Sigmoid colon (tissue), 6 donors: ENCODE measurements at regions not wholly inside any gene's neighbourhood (a gene's known extent, or its start where the extent isn't known, plus 50 kb on each side); places are given as distances from the start of the nearest gene placed in this dataset.

Experiments used
- DNase-seq: peaks from one replicate; pipeline ENCODE4 v3.0.0-alpha.2; 2019
- H3K27ac ChIP-seq, 4 donors: fragments of 200-600 bp; sonication (generic); one replicate each; pipeline ENCODE4 v1.5.1; 2016 to 2019; ENCODE audit warnings: mild to moderate bottlenecking in 1 of 4
- H3K27me3 ChIP-seq, 3 donors: fragments of 200-600 bp; sonication (generic); one replicate each; pipeline ENCODE4 v1.5.1; 2019; ENCODE audit warnings: mild to moderate bottlenecking in 1 of 3
- H3K36me3 ChIP-seq, 4 donors: fragments of 200-600 bp; sonication (generic); one replicate each; pipeline ENCODE4 v1.5.1; 2016 to 2019
- H3K4me1 ChIP-seq, 4 donors: fragments of 200-600 bp; sonication (generic); one replicate each; pipeline ENCODE4 v1.5.1; 2017 to 2019
- H3K4me3 ChIP-seq, 4 donors: fragments of 200-600 bp; sonication (generic); one replicate each; pipeline ENCODE4 v1.5.1; 2017 to 2019; ENCODE audit warnings: mild to moderate bottlenecking in 2 of 4, moderate library complexity in 1 of 4
- H3K9me3 ChIP-seq, 4 donors: fragments of 200-600 bp in 3 of 4; sonication (generic) in 3 of 4; one replicate each; pipeline versions ENCODE4 v1.5.1 to v1.6.1; 2013 to 2019
- EP300 ChIP-seq, 4 donors: sonication (generic); formaldehyde crosslinking; IDR thresholded peaks; one replicate each; pipeline ENCODE4 v1.6.1; 2017; ENCODE audit warnings: antibody characterized with exemption in 4 of 4
- POLR2A ChIP-seq, 2 donors: fragments of 450-650 bp; IDR thresholded peaks; one replicate each; pipeline ENCODE4 v1.6.1; 2016; ENCODE audit warnings: antibody characterized with exemption in 2 of 2, mild to moderate bottlenecking in 2 of 2, moderate library complexity in 2 of 2
- POLR2AphosphoS5 ChIP-seq, 4 donors: sonication (generic); formaldehyde crosslinking; IDR thresholded peaks; one replicate each; pipeline ENCODE4 v1.6.1; 2017; ENCODE audit warnings: antibody characterized with exemption in 4 of 4
- WGBS, 2 donors: extraction: QIAGEN DNeasy Blood & Tissue Kit; methylation state at CpG; one replicate each; pipeline ENCODE4 v1.1.7; 2013; 5-methylcytosine and 5-hydroxymethylcytosine counted together
- intact Hi-C: fragments of 100-400 bp; cut with DNase I; formaldehyde crosslinking; loops from one replicate; pipeline ENCODE4 v1.15.1; 2023
- TF ChIP-seq, protein P1 (sequence below), 4 experiments: fragments of 450-650 bp in 3 of 4; fragments of 200-600 bp in 1 of 4; IDR thresholded peaks; one replicate each; pipeline ENCODE4 v1.5.1; 2016 to 2019; ENCODE audit warnings: antibody characterized with exemption in 4 of 4, mild to moderate bottlenecking in 3 of 4, moderate library complexity in 2 of 4
- donor health status: healthy with polysubstance abuse.
- donor health status: healthy.

DNA sequence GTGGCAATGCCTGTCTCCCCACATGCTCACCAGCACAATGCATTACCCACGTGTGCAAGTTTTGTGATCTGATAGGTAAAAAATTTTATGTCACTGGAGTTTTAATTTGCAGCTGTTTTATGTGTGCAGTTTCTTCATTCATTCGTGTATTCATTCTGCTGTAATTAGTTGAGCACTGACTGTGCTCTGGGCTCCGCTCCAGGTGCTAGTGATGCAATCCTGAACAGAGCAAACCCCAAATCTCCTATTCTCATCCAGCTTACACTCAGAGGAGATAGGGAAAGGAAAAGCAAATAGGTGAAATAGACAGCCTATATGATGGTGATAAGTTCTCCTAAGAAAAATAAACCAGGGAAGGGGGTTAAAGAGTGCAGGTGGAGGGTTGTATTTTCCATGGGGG lies 148.4 kb downstream of the TENT4A start:
- TF ChIP-seq, protein P1, sequence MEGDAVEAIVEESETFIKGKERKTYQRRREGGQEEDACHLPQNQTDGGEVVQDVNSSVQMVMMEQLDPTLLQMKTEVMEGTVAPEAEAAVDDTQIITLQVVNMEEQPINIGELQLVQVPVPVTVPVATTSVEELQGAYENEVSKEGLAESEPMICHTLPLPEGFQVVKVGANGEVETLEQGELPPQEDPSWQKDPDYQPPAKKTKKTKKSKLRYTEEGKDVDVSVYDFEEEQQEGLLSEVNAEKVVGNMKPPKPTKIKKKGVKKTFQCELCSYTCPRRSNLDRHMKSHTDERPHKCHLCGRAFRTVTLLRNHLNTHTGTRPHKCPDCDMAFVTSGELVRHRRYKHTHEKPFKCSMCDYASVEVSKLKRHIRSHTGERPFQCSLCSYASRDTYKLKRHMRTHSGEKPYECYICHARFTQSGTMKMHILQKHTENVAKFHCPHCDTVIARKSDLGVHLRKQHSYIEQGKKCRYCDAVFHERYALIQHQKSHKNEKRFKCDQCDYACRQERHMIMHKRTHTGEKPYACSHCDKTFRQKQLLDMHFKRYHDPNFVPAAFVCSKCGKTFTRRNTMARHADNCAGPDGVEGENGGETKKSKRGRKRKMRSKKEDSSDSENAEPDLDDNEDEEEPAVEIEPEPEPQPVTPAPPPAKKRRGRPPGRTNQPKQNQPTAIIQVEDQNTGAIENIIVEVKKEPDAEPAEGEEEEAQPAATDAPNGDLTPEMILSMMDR (IDR thresholded peaks at IDR 0.05): no peak
- TF ChIP-seq POLR2AphosphoS5 (IDR thresholded peaks at IDR 0.05) (no peak), EP300 (IDR thresholded peaks at IDR 0.05) (no peak), POLR2A (IDR thresholded peaks at IDR 0.05) (no peak)
- H3K9me3 ChIP-seq: no peaks in the 10 kb centered on the region
- no peak for DNase-seq
- H3K27ac ChIP-seq: no peak overlapping the region
- no peaks in the 10 kb centered on the region for H3K36me3 ChIP-seq
- intact Hi-C loops: no loop called here
- 60 to 77% methylated on average over 3 of the region's 3 CpGs for WGBS, 2 donors
- H3K4me1 ChIP-seq: peaks cover 0 to 8% (median 0%) of the 10 kb centered on the region in 4 donors
- no peak overlapping the region for H3K4me3 ChIP-seq
- H3K27me3 ChIP-seq: no peaks in the 10 kb centered on the region

DNA sequence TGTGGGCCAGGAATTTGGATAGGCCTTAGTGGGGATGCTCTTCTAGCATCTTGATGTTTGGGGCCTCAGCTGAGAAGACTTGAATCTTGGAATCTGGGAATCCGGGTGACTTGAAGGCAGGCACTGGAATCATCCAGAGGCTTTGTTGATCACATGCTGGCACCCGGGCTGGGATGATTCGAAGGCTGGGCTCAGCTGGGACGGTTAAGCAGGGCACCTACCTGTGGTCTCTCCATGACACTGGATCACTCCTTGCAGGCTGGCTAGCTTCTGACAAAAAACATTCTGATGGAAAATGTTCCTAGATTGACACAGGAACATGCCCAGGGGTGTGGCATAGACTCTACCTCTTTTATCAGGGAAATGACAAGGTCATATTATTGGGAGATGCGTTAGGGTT lies 149.1 kb downstream of the TENT4A start:
- intact Hi-C loops: no loop called here
- H3K4me3 ChIP-seq: no peak overlapping the region
- H3K9me3 ChIP-seq: no peaks in the 10 kb centered on the region
- DNase-seq: no peak
- peaks cover 0 to 13% (median 0%) of the 10 kb centered on the region in 4 donors for H3K4me1 ChIP-seq
- no peaks in the 10 kb centered on the region for H3K36me3 ChIP-seq
- H3K27ac ChIP-seq: no peak overlapping the region
- no peaks in the 10 kb centered on the region for H3K27me3 ChIP-seq
- WGBS, 2 donors: 84 to 89% methylated on average over 5 of the region's 5 CpGs
- TF ChIP-seq, protein P1 (IDR thresholded peaks at IDR 0.05): no peak
- TF ChIP-seq EP300 (IDR thresholded peaks at IDR 0.05): no peak
- TF ChIP-seq POLR2AphosphoS5 (IDR thresholded peaks at IDR 0.05): no peak
- TF ChIP-seq POLR2A (IDR thresholded peaks at IDR 0.05): no peak

DNA sequence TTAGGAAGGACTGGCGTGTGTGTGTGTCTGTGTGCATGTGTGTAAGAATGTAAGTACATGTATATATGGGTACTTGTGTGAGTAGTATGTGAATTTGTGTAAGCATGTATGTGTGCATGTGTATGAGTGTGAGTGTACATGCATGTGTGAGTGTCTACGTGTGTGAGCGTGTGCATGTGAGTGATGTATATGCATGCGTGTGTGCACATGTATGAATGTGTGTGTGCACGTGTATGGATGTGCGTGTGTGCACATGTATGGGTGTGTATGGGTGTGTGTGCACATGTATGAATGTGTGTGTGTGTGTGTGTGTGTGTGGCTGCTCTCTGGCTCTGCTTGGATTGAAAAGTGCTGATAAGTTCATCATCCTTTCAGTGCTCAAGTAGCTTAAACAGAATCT lies 154.5 kb downstream of the TENT4A start:
- DNase-seq: no peak
- Histone ChIP-seq H3K27me3 (no peaks in the 10 kb centered on the region), H3K36me3 (no peaks in the 10 kb centered on the region), H3K4me1 (peaks cover 0 to 25% (median 0%) of the 10 kb centered on the region in 4 donors), H3K9me3 (no peaks in the 10 kb centered on the region), H3K27ac (peak overlapping the region in 3 of 4 donors; percentile 46 to 71 (median 63)), H3K4me3 (no peak overlapping the region)
- WGBS, 2 donors: 95 to 96% methylated on average over 6 of the region's 6 CpGs
- intact Hi-C loops: no loop called here
- TF ChIP-seq EP300 (IDR thresholded peaks at IDR 0.05) (no peak), POLR2A (IDR thresholded peaks at IDR 0.05) (no peak), POLR2AphosphoS5 (IDR thresholded peaks at IDR 0.05) (no peak)
- TF ChIP-seq, protein P1 (IDR thresholded peaks at IDR 0.05): no peak

DNA sequence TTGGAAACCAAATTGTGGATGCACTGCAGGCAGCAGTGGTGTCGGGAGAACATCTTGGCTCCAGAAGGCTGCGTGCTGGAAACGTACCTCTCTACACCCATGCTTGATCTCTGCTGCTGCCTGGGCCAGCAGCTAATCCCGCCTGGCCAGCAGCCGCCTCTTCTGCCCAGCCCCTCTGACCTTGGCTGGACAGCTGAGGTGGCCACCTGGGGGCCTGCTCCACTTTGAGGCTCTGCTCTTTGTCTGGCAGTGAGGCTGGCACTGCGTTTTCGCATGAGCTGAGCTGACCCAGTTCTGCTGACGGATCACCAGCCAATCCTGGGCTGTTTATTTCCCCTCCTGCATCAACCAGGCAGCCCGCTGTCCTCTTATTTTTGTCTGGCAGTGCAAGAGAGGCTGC lies 154.9 kb downstream of the TENT4A start:
- H3K4me3 ChIP-seq: no peak overlapping the region
- peaks cover 0 to 25% (median 0%) of the 10 kb centered on the region in 4 donors for H3K4me1 ChIP-seq
- TF ChIP-seq POLR2A (IDR thresholded peaks at IDR 0.05): no peak
- peak; percentile 9 to 63 (median 27) for TF ChIP-seq POLR2AphosphoS5 (IDR thresholded peaks at IDR 0.05)
- no peaks in the 10 kb centered on the region for H3K27me3 ChIP-seq
- 83 to 89% methylated on average over 9 of the region's 9 CpGs for WGBS, 2 donors
- intact Hi-C loops: no loop called here
- H3K27ac ChIP-seq: peak overlapping the region in 3 of 4 donors; percentile 46 to 71 (median 63)
- H3K9me3 ChIP-seq: no peaks in the 10 kb centered on the region
- peak; percentile 79 for DNase-seq
- H3K36me3 ChIP-seq: no peaks in the 10 kb centered on the region

DNA sequence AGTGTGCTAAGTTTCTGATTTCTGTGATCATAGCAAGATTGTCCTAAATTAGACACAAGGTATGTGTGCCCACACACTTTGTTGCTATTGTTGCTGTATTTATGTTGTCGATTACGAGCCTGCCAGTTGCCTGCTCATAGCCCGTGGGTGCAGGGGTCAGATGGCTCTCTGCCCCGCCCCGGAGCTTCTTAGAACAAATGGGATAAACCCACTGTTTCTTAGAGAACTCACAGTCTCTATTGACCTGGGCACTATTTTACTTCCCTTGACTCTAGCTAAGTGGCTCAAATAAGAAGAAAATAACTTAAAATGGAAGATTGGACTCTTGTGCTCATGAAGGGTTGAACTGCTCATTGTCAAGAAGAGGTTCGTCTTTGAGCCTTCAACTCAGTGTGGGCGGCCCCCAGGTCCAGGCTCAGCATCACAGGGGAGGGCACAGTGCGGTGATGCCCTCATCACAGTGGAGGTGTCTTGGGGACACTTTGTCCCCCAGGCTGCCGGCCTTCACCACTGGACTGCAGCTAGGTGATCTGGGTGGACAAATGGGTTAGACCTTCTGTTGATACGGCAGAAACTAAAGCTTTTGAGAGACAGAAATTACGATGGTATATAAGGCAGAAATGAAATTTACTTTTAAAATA lies 155.5 kb downstream of the TENT4A start:
- intact Hi-C loops: no loop called here

More for the DNA sequence above, 155.5 kb downstream of the TENT4A start:
- peaks cover 0 to 25% (median 0%) of the 10 kb centered on the region in 4 donors for H3K4me1 ChIP-seq
- TF ChIP-seq POLR2A (IDR thresholded peaks at IDR 0.05): no peak
- TF ChIP-seq, protein P1 (IDR thresholded peaks at IDR 0.05): no peak
- no peak for TF ChIP-seq EP300 (IDR thresholded peaks at IDR 0.05)
- TF ChIP-seq POLR2AphosphoS5 (IDR thresholded peaks at IDR 0.05): no peak
- no peaks in the 10 kb centered on the region for H3K9me3 ChIP-seq
- H3K4me3 ChIP-seq: no peak overlapping the region
- H3K36me3 ChIP-seq: no peaks in the 10 kb centered on the region
- H3K27ac ChIP-seq: peak overlapping the region in 3 of 4 donors; percentile 46 to 71 (median 63)
- H3K27me3 ChIP-seq: no peaks in the 10 kb centered on the region
- WGBS, 2 donors: 86 to 91% methylated on average over 11 of the region's 11 CpGs
- DNase-seq: no peak
